Cerebellar cortex (tissue), 1 donor: ENCODE measurements at regions not wholly inside any gene's neighbourhood (a gene's known extent, or its start where the extent isn't known, plus 50 kb on each side); places are given as distances from the start of the nearest gene placed in this dataset.
"Not testable (repeated sequence)": the region's sequence is repeated elsewhere in the genome, so short reads cannot be mapped to it uniquely, and the experiment has no call there.

Experiments used
- DNase-seq: peaks from one replicate; pipeline ENCODE4 v3.0.0-alpha.2; 2015; ENCODE audit warnings: low spot score

DNA sequence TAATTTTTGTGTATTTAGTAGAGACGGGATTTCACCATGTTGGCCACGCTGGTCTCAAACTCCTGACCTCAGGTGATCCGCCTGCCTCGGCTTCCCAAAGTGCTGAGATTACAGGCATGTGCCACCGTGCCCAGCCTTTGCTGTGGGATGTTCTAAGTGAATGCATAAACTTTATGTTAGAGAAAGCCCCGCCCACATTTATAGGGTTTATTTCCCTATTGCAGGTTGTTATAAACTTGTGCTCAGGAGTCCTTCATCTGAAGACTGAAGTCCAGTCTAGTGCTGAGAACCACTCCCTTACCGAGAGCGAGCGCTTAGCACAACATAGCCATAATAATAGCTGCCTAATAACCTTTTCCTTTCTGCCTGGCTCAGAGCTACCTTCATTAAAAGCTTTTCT, 75.4 kb upstream of the ZNF217 start:
- no peak for DNase-seq

DNA sequence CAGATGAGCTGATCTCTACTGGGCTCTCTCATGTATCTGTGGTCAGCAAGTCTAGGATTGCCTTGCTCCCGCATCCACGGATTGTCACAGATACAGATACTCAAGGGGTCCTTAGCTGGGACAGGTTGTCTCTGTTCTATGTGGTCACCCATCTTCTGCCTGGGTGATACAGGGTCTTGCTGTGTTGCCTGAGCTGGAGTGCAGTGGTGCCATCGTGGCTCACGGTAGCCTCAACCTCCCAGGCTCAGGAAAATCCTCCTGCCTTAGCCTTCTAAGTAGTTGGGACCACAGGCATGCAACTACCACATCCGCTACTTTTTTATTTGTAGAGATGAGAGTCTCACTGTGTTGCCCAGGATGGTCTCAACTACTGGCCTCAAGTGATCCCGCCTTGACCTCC, 72.5 kb upstream of the ZNF217 start:
- DNase-seq, result no peak

DNA sequence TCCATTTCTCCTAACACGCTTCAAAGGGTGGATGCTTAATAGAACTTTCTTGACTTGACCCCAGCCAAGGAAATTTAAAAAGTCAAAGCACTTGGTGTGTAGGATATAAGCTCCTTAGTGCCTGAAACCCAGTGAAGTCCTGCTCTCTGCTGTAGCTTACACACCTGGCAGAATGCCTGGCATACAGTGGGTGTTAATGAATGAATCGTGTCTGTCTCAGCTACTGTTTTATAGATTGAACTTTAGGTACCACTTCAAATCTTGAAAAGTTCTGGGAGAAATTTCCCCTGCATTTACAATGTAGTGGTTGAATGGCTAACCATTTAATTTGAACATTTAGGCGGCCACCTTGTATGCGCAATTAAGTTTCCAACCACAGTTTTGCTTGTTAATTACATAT, 70.5 kb upstream of the ZNF217 start:
- DNase-seq, result no peak

DNA sequence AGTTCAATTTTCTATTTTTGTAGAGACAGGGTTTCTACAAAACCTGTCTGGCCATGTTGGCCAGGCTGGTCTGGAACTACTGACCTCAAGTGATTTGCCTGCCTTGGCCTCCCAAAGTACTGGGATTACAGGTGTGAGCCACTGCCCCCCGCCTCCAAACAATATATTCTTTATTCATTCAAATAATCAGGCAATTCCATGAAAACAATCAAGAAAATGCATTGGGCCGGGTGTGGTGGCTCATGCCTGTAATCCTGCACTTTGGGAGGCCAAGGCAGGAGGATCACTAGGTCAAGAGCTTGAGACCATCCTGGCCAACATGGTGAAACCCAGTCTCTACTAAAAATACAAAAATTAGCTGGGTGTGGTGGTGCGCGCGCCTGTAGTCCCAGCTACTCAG, 69.9 kb upstream of the ZNF217 start:
- not testable (repeated sequence) for DNase-seq

GRCh38 chr20:53662595-53662994, 69.0 kb upstream of the ZNF217 start:
- DNase-seq, result no peak

DNA sequence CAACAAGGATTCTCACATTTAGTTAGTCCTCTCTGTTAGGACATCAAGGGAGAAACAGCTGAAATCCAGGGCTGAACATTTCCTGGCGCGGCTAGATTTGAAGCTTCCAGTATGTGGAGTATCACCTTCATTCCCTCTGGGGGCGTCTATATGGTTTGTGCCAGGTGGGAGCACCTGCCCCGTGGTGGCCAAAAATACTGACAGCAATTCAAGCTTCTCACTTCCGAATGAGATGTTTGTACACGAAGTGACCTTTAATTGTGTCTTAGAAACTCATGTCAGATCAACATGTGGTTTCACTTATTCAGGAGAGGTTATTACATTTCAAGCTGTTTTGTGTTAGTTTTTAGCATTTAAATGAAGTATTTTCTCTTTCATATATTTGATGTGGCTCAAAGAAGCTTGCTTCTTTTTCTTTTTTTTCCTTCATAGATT, 67.3 kb upstream of the ZNF217 start:
- no peak for DNase-seq

- no peak for DNase-seq
Observed at GRCh38 chr20:53660078-53660909, 66.7 kb upstream of the ZNF217 start.

DNA sequence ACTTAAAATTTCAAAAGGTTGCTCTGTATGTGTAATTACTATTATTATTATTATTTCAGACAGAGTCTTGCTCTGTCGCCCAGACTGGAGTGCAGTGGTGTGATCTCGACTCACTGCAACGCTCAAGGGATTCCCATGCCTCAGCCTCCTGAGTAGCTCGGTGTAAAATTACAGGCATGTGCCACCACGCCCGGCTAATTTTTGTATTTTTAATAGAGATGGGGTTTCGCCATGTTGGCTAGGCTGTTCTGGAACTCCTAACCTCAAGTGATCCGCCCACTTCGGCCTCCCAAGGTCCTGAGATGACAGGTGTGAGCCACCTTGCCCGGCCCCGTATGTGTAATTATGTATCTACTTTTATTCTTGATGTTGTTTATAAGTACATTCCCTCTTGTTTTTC, 65.3 kb upstream of the ZNF217 start:
- no peak for DNase-seq

GRCh38 chr20:53658322-53658721, 64.7 kb upstream of the ZNF217 start:
- no peak for DNase-seq

DNA sequence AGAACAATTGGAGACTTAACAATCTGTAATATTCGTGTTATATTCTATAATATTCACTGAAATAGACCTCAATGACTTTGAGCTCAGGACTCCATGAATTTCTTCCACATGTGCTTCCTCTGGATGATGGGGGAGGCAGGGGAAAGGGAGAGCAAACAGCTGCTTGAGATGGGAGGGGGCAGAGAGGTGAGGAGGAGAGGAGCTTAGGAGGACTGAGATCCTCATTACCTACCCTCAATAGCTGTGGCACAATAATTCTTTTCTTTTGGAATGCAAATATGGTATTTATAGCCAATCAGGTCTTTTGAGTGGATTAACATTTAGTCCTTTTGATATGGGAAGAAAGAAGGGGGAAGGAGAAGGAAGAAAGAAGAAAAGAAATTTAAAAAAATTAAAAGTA, 64.1 kb upstream of the ZNF217 start:
- DNase-seq, result peak; percentile 69

DNA sequence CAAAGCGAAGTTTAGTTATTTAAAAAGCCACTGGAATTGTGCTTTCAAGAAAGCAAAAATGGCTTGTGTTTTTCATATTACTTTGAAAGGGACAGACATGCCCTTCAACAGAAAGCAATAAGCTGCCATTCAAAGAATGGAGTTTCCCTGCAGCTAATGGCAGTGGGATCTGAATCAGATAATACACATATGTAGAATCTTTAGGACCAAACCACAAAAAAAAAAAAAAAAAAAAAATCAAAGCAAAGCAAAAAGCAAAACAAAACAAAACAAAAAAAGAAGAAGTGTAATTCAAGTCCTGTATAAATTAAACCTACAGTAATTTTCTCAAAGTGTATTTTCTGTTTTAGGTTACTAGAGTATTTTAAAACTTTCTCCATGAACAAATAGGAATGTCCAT, 63.6 kb upstream of the ZNF217 start:
- no peak for DNase-seq

DNA sequence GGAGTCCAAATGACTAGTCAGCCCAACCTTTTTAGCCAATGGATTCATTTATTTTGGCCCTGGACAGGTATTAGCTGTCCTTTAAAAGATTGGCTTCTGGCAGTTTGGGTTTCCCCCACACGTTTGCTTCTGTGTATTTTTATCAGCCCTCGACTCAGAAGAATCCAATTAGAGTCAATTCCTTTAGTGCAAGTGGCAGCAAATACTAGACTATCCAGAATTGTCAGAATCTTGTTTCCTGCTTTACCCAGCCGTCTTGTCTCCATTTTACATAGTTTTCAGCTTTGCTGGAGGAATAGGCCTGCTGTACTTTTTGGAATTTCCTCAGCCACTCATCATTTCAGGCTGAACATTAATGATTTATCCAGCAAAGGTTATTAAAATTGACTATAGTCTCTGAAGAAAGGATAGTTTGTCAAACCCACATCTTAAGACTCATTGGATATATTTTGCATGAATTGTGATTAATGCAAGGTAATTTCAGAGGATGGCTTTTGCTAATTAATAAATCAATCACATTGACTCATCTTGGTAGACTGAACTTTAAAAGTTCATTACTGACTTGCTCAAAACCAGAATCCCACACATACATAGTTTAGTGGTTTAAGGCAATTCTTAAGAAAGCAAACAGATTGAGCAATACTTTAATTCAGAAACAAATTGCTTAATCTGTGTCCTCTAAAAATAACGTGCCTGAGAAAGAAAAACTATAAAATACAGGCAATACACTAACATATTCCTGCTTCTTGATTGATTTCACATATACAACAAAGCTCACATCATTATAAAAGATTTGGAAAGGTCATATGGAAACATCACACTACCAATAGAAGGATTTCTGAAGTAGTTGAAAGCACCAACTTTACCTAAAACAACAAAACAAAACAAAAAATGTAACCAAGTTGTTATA, 62.9 kb upstream of the ZNF217 start:
- peak; percentile 81 for DNase-seq

DNA sequence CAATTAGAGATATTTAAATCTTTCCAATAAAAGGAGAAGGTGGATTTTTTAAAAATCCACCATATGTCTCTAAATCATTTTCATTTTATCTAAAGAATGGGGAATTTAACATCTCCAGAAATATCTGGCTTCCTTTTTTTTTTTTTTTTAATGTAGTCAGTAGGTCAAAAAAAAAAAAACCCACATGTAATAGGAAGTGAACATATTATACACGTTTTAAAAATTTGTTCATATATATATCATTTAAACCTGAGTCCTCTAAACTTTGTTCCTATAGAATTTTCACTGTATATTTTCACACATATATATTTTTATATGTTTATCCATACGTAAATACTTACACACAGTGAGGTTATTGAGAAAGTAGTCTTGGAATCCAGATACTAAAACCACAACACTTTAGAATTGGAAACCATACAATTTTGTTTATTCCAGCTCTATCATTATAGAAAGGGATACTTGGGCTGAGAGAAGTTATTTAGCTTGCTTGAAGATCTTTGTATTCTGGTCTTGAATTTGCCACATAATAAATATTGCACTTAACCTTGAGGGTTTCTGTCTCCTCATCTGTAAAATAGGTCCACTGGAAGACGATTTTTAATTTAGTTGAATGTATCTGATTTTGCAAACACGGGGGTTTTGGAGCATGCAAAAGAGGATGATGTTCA, 62.1 kb upstream of the ZNF217 start:
- no peak for DNase-seq

DNA sequence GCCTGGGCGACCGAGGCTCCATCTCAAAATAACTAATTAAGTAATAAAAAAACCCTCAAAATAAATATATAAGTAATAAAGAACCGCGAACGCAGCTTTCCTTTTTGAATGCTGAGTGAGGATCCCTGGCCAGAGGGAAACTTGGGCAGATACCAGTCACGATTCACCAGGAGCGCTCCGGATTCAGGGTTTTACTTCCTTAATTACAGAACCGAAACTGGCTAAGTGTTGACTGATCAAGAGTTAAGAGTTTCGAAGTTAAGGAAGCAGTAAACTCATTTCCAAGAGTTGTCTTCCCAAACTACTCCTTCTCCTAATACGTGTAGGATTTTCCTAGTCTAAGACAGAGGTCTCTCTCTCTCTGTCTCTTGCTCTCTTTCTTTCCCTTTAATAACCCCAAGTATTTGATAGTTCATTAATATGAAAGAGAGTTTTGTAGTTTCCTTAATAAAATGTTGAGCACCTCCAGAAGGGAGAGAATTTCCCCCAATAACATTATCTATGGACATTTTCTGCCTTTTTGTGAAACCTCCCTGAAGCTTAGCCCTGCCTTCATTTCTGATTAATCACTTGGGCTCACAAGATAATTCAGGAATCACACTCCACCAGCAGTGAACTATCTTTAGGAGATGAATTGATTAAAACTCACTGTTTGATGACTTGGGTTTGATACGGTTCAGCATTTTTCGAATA, 61.4 kb upstream of the ZNF217 start:
- peak; percentile 69 for DNase-seq

- DNase-seq, result not testable (repeated sequence)
Observed at GRCh38 chr20:53654521-53654920, 60.9 kb upstream of the ZNF217 start.

- DNase-seq, result no peak
Observed at GRCh38 chr20:53652859-53653517, 59.3 kb upstream of the ZNF217 start.

GRCh38 chr20:53652090-53652858, 58.6 kb upstream of the ZNF217 start:
- no peak for DNase-seq

GRCh38 chr20:53649493-53649892, 55.9 kb upstream of the ZNF217 start:
- DNase-seq, result not testable (repeated sequence)

DNA sequence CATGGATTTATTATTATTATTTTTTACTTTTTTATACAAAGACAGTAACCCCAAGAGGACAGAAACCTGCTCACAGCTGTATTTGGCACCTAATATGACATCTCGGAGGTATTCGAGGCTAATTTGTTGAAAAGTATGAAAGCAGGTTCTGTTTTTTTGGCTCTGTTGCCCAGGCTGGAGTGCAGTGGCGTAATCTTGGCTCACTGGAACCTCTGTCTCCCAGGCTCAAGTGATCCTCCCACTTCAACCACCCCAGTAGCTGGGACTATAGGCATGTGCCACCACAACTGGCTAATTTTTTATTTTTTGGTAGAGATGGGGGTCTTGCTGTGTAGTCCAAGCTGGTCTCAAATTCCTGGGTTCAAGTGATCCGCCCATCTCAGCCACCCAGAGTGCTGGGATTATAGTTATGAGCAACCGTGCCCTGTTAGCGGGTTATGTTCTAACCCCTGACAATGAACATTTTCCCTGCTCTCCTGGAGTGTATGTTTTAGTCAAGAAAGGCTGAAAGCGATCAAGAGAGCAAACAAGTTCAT, 53.7 kb upstream of the ZNF217 start:
- DNase-seq, result no peak

DNA sequence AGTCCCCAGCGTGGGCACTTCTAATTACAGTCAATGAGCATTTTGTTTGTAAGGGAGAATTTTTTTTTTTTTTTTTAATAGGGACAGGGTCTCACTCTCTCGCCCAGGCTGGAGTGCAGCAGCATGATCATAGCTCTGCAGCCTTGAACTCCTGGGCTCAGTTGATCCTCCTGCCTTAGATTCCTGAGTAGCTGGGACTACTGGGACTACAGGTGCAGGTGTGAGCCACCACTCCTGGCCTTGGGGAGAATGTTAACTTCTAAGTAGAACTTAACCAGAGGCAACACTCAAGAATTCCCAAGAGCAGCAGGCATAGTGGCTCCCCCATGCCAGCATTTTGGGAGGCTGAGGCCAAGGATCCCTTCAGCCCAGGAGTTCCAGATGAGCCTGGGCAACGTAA, 52.9 kb upstream of the ZNF217 start:
- no peak for DNase-seq

DNA sequence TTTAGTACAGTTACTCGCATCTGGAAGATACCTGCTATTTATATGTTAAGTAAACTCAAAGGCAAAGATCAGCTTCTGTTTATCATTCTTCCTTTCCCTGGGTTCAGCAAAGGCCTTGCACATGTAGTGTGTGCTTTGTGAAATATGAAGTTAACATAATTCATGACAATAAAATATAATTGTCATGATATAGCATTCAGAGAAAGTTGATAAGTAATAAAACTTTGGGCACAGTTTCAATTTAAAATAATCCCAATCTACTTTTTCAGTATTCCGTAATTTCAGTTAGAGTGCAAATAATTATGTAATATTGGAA, 51.9 kb upstream of the ZNF217 start:
- no peak for DNase-seq
